ENCODE measurements at regions not wholly inside any gene's neighbourhood (a gene's known extent, or its start where the extent isn't known, plus 50 kb on each side); places are given as distances from the start of the nearest gene placed in this dataset.
A peak's percentile ranks its signal among the peaks of the same experiment; 100 is the strongest.

- no peak for DNase-seq
Observed at GRCh38 chr3:30372837-30373236, 233.6 kb upstream of the TGFBR2 start.

GRCh38 chr3:30384546-30385072, 221.8 kb upstream of the TGFBR2 start:
- DNase-seq = no peak

GRCh38 chr3:30393079-30393478, 213.3 kb upstream of the TGFBR2 start:
- DNase-seq = no peak

GRCh38 chr3:30397030-30397429, 209.4 kb upstream of the TGFBR2 start:
- no peak for DNase-seq

- DNase-seq = no peak
Observed at GRCh38 chr3:30399394-30400181, 206.8 kb upstream of the TGFBR2 start.

GRCh38 chr3:30400926-30401325, 205.5 kb upstream of the TGFBR2 start:
- DNase-seq = no peak

- no peak for DNase-seq
Observed at GRCh38 chr3:30401971-30402370, 204.4 kb upstream of the TGFBR2 start.

- no peak for DNase-seq
Observed at GRCh38 chr3:30407651-30408050, 198.8 kb upstream of the TGFBR2 start.

GRCh38 chr3:30408105-30408557, 198.3 kb upstream of the TGFBR2 start:
- no peak for DNase-seq

- no peak for DNase-seq
Observed at GRCh38 chr3:30418443-30418842, 188.0 kb upstream of the TGFBR2 start.

GRCh38 chr3:30421266-30421665, 185.1 kb upstream of the TGFBR2 start:
- no peak for DNase-seq

GRCh38 chr3:30426293-30426993, 180.0 kb upstream of the TGFBR2 start:
- peak; percentile 66 for DNase-seq

- no peak for DNase-seq
Observed at GRCh38 chr3:30428251-30428650, 178.2 kb upstream of the TGFBR2 start.

GRCh38 chr3:30435861-30436331, 170.5 kb upstream of the TGFBR2 start:
- DNase-seq = peak; percentile 44

GRCh38 chr3:30437171-30437601, 169.2 kb upstream of the TGFBR2 start:
- peak; percentile 49 for DNase-seq

- DNase-seq = no peak
Observed at GRCh38 chr3:30438126-30438525, 168.3 kb upstream of the TGFBR2 start.

GRCh38 chr3:30439451-30440053, 166.8 kb upstream of the TGFBR2 start:
- DNase-seq = no peak

- no peak for DNase-seq
Observed at GRCh38 chr3:30440147-30440604, 166.2 kb upstream of the TGFBR2 start.

- no peak for DNase-seq
Observed at GRCh38 chr3:30440880-30441279, 165.5 kb upstream of the TGFBR2 start.

GRCh38 chr3:30443756-30444673, 162.4 kb upstream of the TGFBR2 start:
- no peak for DNase-seq

GRCh38 chr3:30448450-30449289, 157.7 kb upstream of the TGFBR2 start:
- no peak for DNase-seq
